Peyer's patch (tissue), 4 donors: ENCODE measurements at regions not wholly inside any gene's neighbourhood (a gene's known extent, or its start where the extent isn't known, plus 50 kb on each side); places are given as distances from the start of the nearest gene placed in this dataset.

Source experiments
- DNase-seq, 3 donors: peaks; one replicate each; pipeline ENCODE4 v3.0.0-alpha.2; 2017 to 2019
- H3K27ac ChIP-seq, 4 donors: fragments of 200-600 bp; sonication (generic); one replicate each; pipeline ENCODE4 v1.5.1; 2016 to 2019
- H3K27me3 ChIP-seq, 2 donors: fragments of 200-600 bp; sonication (generic); one replicate each; pipeline ENCODE4 v1.5.1; 2019
- H3K36me3 ChIP-seq, 3 donors: fragments of 200-600 bp; sonication (generic); one replicate each; pipeline ENCODE4 v1.5.1; 2016 to 2019
- H3K4me1 ChIP-seq, 4 donors: fragments of 200-600 bp; sonication (generic); one replicate each; pipeline ENCODE4 v1.5.1; 2016 to 2019
- H3K4me3 ChIP-seq, 4 donors: fragments of 200-600 bp; sonication (generic); 1 replicate in 3 of 4; 2 replicates in 1 of 4; pipeline ENCODE4 v1.5.1; 2016 to 2019; ENCODE audit warnings: mild to moderate bottlenecking in 1 of 4
- H3K9me3 ChIP-seq, 4 donors: fragments of 200-600 bp; sonication (generic); one replicate each; pipeline ENCODE4 v1.5.1; 2016 to 2019; ENCODE audit warnings: mild to moderate bottlenecking in 1 of 4
- CTCF ChIP-seq, 6 experiments: fragments of 450-650 bp in 4 of 6; fragments of 200-600 bp in 2 of 6; sonication (generic) in 1 of 6; IDR thresholded peaks; one replicate each; pipeline ENCODE4 v1.5.1; 2017 to 2019; ENCODE audit warnings: antibody characterized with exemption in 6 of 6, mild to moderate bottlenecking in 3 of 6, moderate library complexity in 1 of 6
- POLR2A ChIP-seq, 2 donors: fragments of 450-650 bp; IDR thresholded peaks; one replicate each; pipeline ENCODE4 v1.5.1; 2017; ENCODE audit warnings: antibody characterized with exemption in 2 of 2, mild to moderate bottlenecking in 2 of 2, moderate library complexity in 2 of 2

DNA sequence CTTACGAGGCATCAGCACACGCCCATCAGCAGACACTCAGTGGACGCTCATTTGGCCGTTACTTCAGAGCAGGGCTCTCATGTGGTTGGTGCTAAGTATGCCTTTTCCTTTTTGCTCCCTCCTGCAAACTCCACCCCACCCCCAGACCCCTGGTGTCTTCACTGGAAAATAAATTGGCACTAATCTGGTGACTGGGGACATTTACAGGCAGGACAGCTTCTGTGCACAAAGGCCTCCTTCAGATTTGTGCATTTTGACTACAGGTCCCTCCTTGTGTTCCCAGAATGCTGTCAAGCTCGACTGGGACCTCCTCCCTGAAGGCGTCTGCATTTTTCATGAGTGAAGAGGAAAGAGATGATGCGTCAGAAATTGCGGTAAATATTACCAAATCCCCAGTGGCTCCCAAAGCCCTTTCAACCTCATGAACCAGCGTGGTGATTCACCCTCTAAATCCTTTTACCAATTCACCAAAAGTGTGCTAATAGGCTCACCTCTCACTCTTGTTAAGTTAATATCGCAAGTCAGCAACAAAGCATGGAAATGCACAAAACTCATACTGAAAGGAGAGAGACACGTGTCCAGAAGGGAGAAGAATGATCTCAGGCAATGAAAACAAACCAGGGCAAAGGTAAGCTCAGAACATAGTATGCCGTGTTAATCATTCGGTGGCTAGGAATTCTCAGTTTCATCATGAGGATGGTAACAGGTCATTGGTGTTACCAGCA lies 119.0 kb downstream of the NKX6-1 start:
- DNase-seq: no peak
- H3K27me3 ChIP-seq: no peaks in the 10 kb centered on the region
- H3K36me3 ChIP-seq: no peaks in the 10 kb centered on the region
- H3K27ac ChIP-seq: no peak overlapping the region
- H3K9me3 ChIP-seq: no peaks in the 10 kb centered on the region
- TF ChIP-seq POLR2A (IDR thresholded peaks at IDR 0.05) (no peak), CTCF (IDR thresholded peaks at IDR 0.05) (no peak)
- no peaks in the 10 kb centered on the region for H3K4me1 ChIP-seq
- H3K4me3 ChIP-seq: no peak overlapping the region

GRCh38 chr4:84378983-84379382 lies 120.1 kb downstream of the NKX6-1 start:
- DNase-seq: no peak
- Histone ChIP-seq H3K4me1 (no peaks in the 10 kb centered on the region), H3K36me3 (no peaks in the 10 kb centered on the region), H3K4me3 (no peak overlapping the region), H3K27me3 (no peaks in the 10 kb centered on the region), H3K9me3 (no peaks in the 10 kb centered on the region), H3K27ac (no peak overlapping the region)
- TF ChIP-seq CTCF (IDR thresholded peaks at IDR 0.05) (no peak), POLR2A (IDR thresholded peaks at IDR 0.05) (no peak)

DNA sequence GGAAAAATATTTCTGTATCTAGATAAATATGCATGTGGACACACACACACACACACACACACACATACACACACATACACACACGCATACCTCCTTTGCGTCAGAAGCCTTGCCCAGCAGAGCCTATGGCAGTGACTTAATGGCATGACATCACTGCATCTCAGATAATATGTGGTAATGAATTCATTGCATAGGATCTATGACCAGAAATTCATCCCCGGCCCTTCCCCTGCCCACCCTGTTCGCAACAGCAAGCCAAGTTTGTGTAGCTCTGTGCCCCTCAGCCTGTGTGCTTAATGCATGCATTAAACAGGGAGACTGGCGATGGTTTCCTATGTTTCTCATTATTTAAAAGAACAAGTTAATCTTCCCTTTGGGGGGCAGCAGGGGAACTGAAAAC lies 120.7 kb downstream of the NKX6-1 start:
- TF ChIP-seq CTCF (IDR thresholded peaks at IDR 0.05) (no peak), POLR2A (IDR thresholded peaks at IDR 0.05) (no peak)

DNA sequence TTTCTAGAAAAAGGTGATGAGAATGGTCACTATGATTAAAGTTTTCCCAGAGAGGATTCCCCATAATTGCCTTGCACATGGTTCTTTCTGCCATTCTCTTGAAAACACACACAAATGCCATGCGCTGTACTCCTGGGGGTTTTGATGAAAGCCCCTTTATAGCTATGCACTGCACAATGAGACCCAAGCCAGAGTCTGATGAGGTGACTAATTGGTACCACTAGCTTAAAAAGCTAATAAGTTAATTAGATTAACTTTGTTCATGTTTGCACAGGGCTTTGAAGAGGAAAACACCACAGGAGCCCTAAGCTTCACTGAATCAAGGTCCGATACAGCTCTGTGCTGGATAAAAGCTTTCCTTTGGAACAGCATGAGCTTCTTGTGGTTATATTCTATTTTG lies 132.2 kb downstream of the NKX6-1 start:
- no peak for DNase-seq
- TF ChIP-seq CTCF (IDR thresholded peaks at IDR 0.05): no peak
- TF ChIP-seq POLR2A (IDR thresholded peaks at IDR 0.05): no peak
- no peak overlapping the region for H3K27ac ChIP-seq
- no peaks in the 10 kb centered on the region for H3K27me3 ChIP-seq
- no peaks in the 10 kb centered on the region for H3K9me3 ChIP-seq
- H3K4me1 ChIP-seq: no peaks in the 10 kb centered on the region
- H3K4me3 ChIP-seq: no peak overlapping the region
- H3K36me3 ChIP-seq: no peaks in the 10 kb centered on the region

More for the DNA sequence above, 120.7 kb downstream of the NKX6-1 start:
- Histone ChIP-seq H3K27me3 (no peaks in the 10 kb centered on the region), H3K4me3 (no peak overlapping the region), H3K27ac (no peak overlapping the region), H3K4me1 (no peaks in the 10 kb centered on the region), H3K36me3 (no peaks in the 10 kb centered on the region), H3K9me3 (no peaks in the 10 kb centered on the region)
- no peak for DNase-seq

DNA sequence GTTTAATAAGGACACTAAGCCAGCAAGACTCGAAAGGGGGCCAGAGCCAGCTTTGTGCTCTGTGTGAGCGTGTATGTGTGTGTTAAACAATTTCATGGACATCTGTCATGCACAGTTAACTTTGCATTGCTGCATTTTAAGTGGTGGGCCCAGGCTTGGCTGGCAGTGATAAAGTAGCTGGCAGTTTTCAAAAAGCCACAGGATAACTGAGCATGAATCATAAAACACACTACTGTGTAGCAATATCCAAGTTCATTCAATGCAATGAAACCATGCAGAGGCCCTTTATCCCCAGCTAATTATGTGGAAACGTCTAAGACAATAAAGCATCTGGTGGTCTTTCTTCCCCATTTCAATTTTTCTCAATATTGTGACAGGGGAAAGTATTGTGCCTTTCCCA lies 132.9 kb downstream of the NKX6-1 start:
- DNase-seq: no peak

More for the DNA sequence above, 132.9 kb downstream of the NKX6-1 start:
- no peak overlapping the region for H3K4me3 ChIP-seq
- no peaks in the 10 kb centered on the region for H3K9me3 ChIP-seq
- H3K36me3 ChIP-seq: no peaks in the 10 kb centered on the region
- H3K27ac ChIP-seq: no peak overlapping the region
- TF ChIP-seq POLR2A (IDR thresholded peaks at IDR 0.05): no peak
- no peak for TF ChIP-seq CTCF (IDR thresholded peaks at IDR 0.05)
- no peaks in the 10 kb centered on the region for H3K4me1 ChIP-seq
- no peaks in the 10 kb centered on the region for H3K27me3 ChIP-seq
